SK-N-SH treated with all-trans-retinoic acid at 6 μM for 48 hours (cell line): ENCODE measurements at regions not wholly inside any gene's neighbourhood (a gene's known extent, or its start where the extent isn't known, plus 50 kb on each side); places are given as distances from the start of the nearest gene placed in this dataset.

ENCODE experiments used
- ATAC-seq: fragments of 200-7000 bp; cut with Tn5 transposase; 3 replicates; pipeline ENCODE4 v1.9.1; 2020; ENCODE audit warnings: mild to moderate bottlenecking, moderate library complexity
- ARNTL ChIP-seq: fragments of 450-650 bp; formaldehyde crosslinking; IDR thresholded peaks from 2 replicates; pipeline ENCODE4 v1.5.0; 2020; ENCODE audit warnings: low read depth, mild to moderate bottlenecking, moderate library complexity, borderline replicate concordance
- BACH2 ChIP-seq: fragments of 250-450 bp; sonication (Bioruptor Pico); IDR thresholded peaks from 2 replicates; pipeline ENCODE4 v1.9.0; 2021; ENCODE audit warnings: mild to moderate bottlenecking, borderline replicate concordance
- CSDC2 ChIP-seq: fragments of 250-450 bp; sonication (Bioruptor Pico); IDR thresholded peaks from 2 replicates; pipeline ENCODE4 v1.5.0; 2020; ENCODE audit warnings: mild to moderate bottlenecking, moderate library complexity
- ESRRG ChIP-seq: fragments of 250-450 bp; sonication (Bioruptor Pico); IDR thresholded peaks from 2 replicates; pipeline ENCODE4 v1.6.1; 2021; ENCODE audit warnings: mild to moderate bottlenecking
- GLIS3 ChIP-seq: fragments of 250-450 bp; sonication (Bioruptor Pico); IDR thresholded peaks from 2 replicates; pipeline ENCODE4 v1.5.0; 2020; ENCODE audit warnings: mild to moderate bottlenecking, moderate library complexity
- ISL1 ChIP-seq: fragments of 250-450 bp; sonication (Bioruptor Pico); IDR thresholded peaks from 2 replicates; pipeline ENCODE4 v2.1.2; 2022; ENCODE audit warnings: mild to moderate bottlenecking, moderate library complexity
- OSR1 ChIP-seq: fragments of 250-450 bp; sonication (Bioruptor Pico); IDR thresholded peaks from 2 replicates; pipeline ENCODE4 v1.8.0; 2022; ENCODE audit warnings: moderate library complexity, mild to moderate bottlenecking, inconsistent platforms
- PATZ1 ChIP-seq: fragments of 250-450 bp; sonication (Bioruptor Pico); IDR thresholded peaks from 2 replicates; pipeline ENCODE4 v1.8.0; 2020; ENCODE audit warnings: mild to moderate bottlenecking, moderate library complexity, borderline replicate concordance
- POU6F1 ChIP-seq: fragments of 250-450 bp; sonication (Bioruptor Pico); IDR thresholded peaks from 2 replicates; pipeline ENCODE4 v1.8.0; 2021; ENCODE audit warnings: low read depth, mild to moderate bottlenecking, moderate library complexity, borderline replicate concordance
- PPARA ChIP-seq: fragments of 250-450 bp; sonication (Bioruptor Pico); IDR thresholded peaks from 2 replicates; pipeline ENCODE4 v1.5.0; 2020; ENCODE audit warnings: mild to moderate bottlenecking, borderline replicate concordance
- RARB ChIP-seq: fragments of 250-450 bp; sonication (Bioruptor Pico); IDR thresholded peaks from 2 replicates; pipeline ENCODE4 v1.8.0; 2021; ENCODE audit warnings: mild to moderate bottlenecking, moderate library complexity
- SNAI2 ChIP-seq: fragments of 250-450 bp; sonication (Bioruptor Pico); IDR thresholded peaks from 2 replicates; pipeline ENCODE4 v1.5.0; 2020; ENCODE audit warnings: mild to moderate bottlenecking, moderate library complexity
- ZC3H10 ChIP-seq: fragments of 250-450 bp; sonication (Bioruptor Pico); IDR thresholded peaks from 2 replicates; pipeline ENCODE4 v1.5.1; 2021; ENCODE audit warnings: mild to moderate bottlenecking, moderate library complexity
- ZFP3 ChIP-seq: fragments of 250-450 bp; sonication (Bioruptor Pico); IDR thresholded peaks from 2 replicates; pipeline ENCODE4 v1.5.0; 2020; ENCODE audit warnings: mild to moderate bottlenecking, moderate library complexity
- ZFP30 ChIP-seq: fragments of 450-650 bp; formaldehyde crosslinking; IDR thresholded peaks from 2 replicates; pipeline ENCODE4 v1.5.0; 2022; ENCODE audit warnings: mild to moderate bottlenecking, moderate library complexity
- ZNF565 ChIP-seq: fragments of 450-650 bp; formaldehyde crosslinking; conservative IDR thresholded peaks from 2 replicates; pipeline ENCODE4 v1.5.0; 2020; ENCODE audit warnings: low read depth, mild to moderate bottlenecking, moderate library complexity
- ZNF8 ChIP-seq: fragments of 450-650 bp; formaldehyde crosslinking; IDR thresholded peaks from 2 replicates; pipeline ENCODE4 v1.5.0; 2020; ENCODE audit warnings: mild to moderate bottlenecking, moderate library complexity
- TF ChIP-seq, protein P1 (sequence below): fragments of 250-450 bp; sonication (Bioruptor Pico); IDR thresholded peaks from 2 replicates; pipeline ENCODE4 v1.5.1; 2021; ENCODE audit warnings: mild to moderate bottlenecking, moderate library complexity
- TF ChIP-seq, protein P2 (sequence below): fragments of 250-450 bp; sonication (Bioruptor Pico); IDR thresholded peaks from 2 replicates; pipeline ENCODE4 v1.5.0; 2020; ENCODE audit warnings: mild to moderate bottlenecking, moderate library complexity

DNA sequence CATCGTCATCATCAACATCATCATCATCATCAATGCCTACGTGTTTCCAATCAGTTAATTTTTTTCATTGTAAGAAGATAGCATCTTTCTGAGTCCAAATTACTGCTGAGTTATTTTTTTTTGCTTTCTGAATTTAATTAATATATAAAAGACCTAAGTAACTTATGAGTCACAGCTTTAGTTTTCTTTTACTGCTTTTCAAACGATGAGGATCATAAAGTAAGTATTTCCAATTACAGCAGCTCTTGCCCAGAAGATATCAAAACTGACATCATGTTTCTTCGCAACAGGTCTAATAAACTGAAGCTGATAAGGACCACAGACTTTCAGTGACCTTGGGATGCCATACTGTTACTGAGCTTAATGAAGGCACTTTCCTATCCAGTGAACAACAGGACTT lies 442.2 kb downstream of the DSEL start:
- ATAC-seq: no peak
- TF ChIP-seq, protein P1, sequence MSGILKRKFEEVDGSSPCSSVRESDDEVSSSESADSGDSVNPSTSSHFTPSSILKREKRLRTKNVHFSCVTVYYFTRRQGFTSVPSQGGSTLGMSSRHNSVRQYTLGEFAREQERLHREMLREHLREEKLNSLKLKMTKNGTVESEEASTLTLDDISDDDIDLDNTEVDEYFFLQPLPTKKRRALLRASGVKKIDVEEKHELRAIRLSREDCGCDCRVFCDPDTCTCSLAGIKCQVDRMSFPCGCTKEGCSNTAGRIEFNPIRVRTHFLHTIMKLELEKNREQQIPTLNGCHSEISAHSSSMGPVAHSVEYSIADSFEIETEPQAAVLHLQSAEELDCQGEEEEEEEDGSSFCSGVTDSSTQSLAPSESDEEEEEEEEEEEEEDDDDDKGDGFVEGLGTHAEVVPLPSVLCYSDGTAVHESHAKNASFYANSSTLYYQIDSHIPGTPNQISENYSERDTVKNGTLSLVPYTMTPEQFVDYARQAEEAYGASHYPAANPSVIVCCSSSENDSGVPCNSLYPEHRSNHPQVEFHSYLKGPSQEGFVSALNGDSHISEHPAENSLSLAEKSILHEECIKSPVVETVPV: no peak
- TF ChIP-seq ISL1 (CRISPR knock-in tag) (peak; percentile 46; the same call in 1 of the 2 replicates), PATZ1 (CRISPR knock-in tag) (no peak)

DNA sequence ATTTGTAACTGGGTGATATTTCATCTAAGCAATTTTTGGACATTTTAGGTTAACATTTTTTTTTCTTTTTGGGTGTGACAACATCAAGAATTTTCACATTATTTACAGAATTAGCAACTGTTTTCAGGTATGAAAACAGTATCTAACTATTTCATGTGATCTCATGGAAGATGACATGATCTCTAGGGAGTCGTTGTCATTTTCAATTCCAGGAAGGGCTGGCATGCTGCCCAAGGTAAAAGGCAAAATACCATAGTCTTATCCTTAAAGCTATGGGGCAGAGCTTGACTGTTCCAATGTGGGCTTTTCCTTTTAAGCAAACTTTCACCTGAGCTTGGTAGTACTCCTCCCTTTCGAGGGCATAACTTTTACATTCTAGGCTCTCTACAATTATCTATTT lies 443.7 kb downstream of the DSEL start:
- TF ChIP-seq BACH2: no peak
- no peak for TF ChIP-seq ISL1 (CRISPR knock-in tag)
- TF ChIP-seq POU6F1: no peak
- no peak for TF ChIP-seq ZFP30
- no peak for TF ChIP-seq PATZ1 (CRISPR knock-in tag)
- TF ChIP-seq GLIS3: no peak
- no peak for TF ChIP-seq ESRRG (CRISPR knock-in tag)
- no peak for TF ChIP-seq PPARA (CRISPR knock-in tag)
- TF ChIP-seq, protein P1: no peak
- no peak for ATAC-seq

GRCh38 chr18:67068608-67069007 lies 447.9 kb downstream of the DSEL start:
- ATAC-seq: no peak
- TF ChIP-seq, protein P2, sequence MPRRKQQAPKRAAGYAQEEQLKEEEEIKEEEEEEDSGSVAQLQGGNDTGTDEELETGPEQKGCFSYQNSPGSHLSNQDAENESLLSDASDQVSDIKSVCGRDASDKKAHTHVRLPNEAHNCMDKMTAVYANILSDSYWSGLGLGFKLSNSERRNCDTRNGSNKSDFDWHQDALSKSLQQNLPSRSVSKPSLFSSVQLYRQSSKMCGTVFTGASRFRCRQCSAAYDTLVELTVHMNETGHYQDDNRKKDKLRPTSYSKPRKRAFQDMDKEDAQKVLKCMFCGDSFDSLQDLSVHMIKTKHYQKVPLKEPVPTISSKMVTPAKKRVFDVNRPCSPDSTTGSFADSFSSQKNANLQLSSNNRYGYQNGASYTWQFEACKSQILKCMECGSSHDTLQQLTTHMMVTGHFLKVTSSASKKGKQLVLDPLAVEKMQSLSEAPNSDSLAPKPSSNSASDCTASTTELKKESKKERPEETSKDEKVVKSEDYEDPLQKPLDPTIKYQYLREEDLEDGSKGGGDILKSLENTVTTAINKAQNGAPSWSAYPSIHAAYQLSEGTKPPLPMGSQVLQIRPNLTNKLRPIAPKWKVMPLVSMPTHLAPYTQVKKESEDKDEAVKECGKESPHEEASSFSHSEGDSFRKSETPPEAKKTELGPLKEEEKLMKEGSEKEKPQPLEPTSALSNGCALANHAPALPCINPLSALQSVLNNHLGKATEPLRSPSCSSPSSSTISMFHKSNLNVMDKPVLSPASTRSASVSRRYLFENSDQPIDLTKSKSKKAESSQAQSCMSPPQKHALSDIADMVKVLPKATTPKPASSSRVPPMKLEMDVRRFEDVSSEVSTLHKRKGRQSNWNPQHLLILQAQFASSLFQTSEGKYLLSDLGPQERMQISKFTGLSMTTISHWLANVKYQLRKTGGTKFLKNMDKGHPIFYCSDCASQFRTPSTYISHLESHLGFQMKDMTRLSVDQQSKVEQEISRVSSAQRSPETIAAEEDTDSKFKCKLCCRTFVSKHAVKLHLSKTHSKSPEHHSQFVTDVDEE (CRISPR knock-in tag): no peak
- TF ChIP-seq ZNF565 (no peak), OSR1 (CRISPR knock-in tag) (no peak), POU6F1 (no peak), PATZ1 (CRISPR knock-in tag) (no peak), ARNTL (no peak), ZFP30 (no peak), SNAI2 (no peak), ISL1 (CRISPR knock-in tag) (no peak), RARB (CRISPR knock-in tag) (no peak), ZC3H10 (CRISPR knock-in tag) (no peak), ZNF8 (no peak), CSDC2 (CRISPR knock-in tag) (no peak), GLIS3 (no peak), BACH2 (no peak), ZFP3 (CRISPR knock-in tag) (no peak)
- TF ChIP-seq, all 23 proteins: peak for 0
